NCI-H526 treated with DMSO at 0.1 percent for 48 hours (cell line): ENCODE measurements at regions not wholly inside any gene's neighbourhood (a gene's known extent, or its start where the extent isn't known, plus 50 kb on each side); places are given as distances from the start of the nearest gene placed in this dataset.
A peak's percentile ranks its signal among the peaks of the same experiment; 100 is the strongest.

Experiments used
- DNase-seq: peaks from one replicate; lab custom pipeline; 2025; lab: John Stamatoyannopoulos, UW

DNA sequence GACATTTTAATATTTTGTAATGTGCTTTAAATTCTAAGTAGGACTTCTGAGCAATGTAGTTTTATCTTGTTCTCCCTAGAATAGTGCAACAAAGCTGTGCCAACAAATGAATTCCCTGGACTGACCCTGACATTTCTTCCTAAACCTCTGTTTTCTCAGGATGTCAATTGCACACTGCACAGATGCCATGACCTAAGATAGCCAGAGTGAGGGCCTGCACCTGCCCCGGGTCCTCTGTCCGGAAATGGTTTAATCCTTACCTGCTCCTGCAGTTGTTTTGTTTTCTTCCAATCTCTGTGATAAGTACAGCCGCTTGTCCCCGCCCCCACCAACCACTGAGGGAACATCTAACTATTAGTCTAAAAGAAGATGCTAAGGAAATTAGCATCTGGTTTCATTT, 831.5 kb downstream of the GALC start:
- DNase-seq, result no peak

DNA sequence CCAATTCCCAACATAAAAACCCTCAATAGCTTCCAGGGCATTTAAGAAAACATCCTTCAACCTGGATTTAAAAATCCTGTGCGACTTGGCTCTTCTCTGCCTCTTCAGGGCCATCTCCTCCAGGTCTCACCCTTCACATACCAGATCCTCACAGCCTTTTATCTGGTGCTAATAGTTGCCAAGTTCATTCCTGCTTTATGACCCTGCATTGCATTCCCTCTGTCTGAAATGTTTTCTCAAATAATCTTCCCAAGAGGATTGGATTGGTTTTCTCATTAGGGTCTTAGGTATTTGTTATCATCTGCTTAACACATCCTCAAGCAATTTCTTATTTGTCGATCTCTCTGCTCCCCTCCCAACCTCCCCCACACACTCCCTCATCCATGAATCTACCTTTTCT, 832.0 kb downstream of the GALC start:
- no peak for DNase-seq

DNA sequence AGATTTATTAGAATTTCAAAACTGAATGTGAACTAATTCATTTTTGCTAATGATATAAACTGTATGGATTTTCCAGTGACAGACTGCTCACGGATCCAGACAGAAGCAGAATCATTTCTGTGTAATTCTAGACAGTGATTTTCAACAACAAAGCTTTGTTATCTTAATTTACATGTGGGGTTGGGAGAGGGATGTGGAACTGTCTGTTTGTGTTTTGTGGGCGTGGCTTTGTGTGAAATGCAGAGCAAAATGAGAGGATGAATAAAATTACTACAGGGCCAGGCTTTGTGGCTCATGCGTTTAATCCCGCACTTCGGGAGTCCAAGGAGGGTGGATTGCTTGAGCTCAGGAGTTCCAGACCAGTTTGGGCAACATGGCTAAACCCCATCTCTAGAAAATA, 834.7 kb downstream of the GALC start:
- peak; percentile 85 for DNase-seq

DNA sequence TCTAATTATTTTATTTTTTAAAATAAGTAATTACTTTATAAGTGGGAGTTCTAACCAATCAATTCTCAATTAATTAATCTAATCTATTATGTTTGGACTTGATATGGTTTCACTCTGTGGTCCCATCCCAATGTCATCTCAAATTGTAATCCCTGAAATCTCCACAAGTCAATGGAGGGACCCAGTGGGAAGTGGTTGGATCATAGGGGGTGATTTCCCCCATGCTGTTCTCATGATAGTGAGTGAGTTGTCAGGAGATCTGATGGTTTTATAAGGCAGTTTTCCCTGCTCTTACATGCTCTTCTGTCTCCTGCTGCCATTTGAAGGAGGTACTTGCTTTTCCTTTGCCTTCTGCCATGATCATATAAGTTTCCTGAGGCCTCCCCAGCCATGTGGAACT, 836.1 kb downstream of the GALC start:
- DNase-seq, result no peak

DNA sequence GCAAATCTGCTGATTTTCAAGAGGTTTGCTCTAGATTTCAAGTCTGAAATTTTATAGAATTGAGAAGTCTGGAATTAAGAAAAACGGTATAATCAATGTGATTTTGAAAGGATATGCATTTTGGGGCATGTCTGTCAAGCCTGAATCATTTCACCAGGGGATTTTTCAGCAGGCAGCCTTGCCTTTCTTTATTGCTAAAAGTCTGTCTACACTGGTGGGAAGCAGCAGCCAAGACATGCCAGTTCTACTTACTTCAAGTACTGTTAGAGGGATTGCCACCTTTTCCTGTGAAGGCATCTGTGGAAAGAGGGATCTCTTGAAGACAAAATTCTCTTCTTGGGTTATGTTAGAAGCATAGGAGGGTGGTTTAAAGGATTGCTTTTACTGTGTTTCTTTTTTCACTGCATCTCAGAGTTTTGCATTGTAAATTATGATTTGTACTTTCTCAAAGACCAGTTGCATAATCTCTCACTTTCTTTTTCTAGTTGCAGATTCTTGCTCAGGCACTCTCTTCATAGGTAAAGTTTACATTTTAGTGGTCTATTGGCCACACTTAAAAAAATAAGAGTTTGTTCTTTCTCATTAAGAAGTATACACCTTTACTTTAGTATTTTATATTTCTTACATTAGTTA, 837.0 kb downstream of the GALC start:
- no peak for DNase-seq

- DNase-seq, result no peak
Measured at GRCh38 chr14:87153901-87154300, 839.1 kb downstream of the GALC start.

DNA sequence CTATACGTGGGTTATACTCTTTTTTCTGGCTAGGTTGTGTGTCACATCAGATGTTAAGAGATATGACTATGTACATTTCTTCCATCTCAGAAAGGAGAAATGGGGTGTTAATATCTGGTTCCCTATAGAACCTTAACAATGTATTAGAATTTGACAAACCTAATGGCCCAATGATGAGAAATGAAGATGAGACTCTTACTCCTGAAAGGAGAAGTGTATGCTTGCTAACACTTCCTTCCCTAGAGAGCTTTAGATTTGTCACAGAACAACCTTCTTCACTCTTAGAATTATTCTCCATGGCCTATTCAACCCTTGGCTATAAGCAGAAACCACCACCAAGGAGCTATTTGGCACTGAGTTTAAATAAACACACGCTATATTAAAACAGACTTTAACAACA, 839.6 kb downstream of the GALC start:
- DNase-seq, result no peak

DNA sequence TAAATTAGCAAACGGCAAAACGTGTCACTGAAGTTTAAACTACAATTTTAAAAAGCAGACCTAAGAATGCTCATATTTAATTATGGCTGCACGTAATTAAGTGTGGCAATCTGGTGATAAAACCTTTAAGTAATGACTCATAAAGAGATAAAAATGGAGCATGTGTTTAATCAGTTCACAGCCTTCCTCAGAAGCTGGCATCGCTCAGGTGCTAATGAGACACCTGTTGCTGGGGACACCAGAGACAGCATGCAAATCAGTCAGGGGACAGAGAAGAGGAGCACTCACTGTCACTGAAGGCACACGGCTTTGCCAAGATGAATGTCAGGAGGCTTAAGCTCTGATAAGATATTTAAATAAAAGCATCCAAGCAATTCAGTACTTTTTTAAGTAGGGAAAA, 840.3 kb downstream of the GALC start:
- DNase-seq, result peak; percentile 42

- DNase-seq, result no peak
Measured at GRCh38 chr14:87149583-87150354, 843.2 kb downstream of the GALC start.

- DNase-seq, result no peak
Measured at GRCh38 chr14:87148655-87149054, 844.3 kb downstream of the GALC start.

DNA sequence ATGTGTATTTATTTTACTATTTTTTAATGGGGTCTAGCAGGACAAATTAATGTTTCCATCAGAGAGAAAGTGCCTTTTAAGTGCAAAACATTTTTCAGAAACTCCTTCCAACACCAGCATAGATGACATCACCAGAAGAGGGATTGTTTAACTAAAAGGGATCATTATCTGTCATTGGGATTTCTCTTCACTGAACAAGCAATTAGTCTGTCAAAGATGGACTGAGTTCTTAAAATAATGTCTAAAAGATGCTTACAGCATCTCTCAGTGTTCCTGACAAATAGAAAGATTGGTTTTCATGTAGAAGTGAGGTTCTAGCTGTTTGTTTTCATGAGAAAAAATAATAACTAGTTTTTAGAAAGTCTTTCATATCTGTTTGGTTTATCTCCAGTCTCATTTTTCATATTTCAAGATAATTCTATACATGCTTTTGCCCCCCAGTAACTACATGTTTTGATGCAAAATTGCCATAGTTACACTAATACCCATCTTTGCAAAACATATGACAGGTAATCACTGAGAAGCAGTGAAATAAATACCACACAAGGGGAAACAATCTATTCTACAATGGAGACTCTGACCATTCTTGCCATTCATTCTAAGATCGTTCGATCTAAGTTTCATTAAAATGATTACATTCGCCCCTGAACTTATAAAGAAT, 850.3 kb downstream of the GALC start:
- DNase-seq, result no peak

GRCh38 chr14:87141801-87142200, 851.2 kb downstream of the GALC start:
- DNase-seq, result no peak

DNA sequence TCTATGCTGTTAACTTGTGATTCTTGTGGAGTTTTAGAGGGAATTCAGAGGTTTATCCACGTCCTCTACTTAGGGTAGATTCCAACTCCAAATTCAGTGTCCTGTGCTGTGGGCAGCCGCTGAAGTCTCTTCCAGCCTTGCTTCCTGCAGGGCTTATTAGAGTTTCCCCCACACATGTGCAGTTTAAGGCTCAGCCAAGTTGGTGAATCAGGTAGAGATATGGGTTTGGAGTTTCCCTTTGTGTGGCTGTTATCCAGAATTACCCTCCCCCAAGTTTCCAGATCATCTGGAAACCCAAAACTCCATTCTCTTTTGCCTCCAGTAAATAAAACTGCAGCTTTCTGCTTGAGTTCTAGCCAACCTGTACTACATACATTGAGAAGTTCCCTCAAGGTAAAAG, 853.7 kb downstream of the GALC start:
- no peak for DNase-seq

- no peak for DNase-seq
Measured at GRCh38 chr14:87133073-87133801, 859.7 kb downstream of the GALC start.

DNA sequence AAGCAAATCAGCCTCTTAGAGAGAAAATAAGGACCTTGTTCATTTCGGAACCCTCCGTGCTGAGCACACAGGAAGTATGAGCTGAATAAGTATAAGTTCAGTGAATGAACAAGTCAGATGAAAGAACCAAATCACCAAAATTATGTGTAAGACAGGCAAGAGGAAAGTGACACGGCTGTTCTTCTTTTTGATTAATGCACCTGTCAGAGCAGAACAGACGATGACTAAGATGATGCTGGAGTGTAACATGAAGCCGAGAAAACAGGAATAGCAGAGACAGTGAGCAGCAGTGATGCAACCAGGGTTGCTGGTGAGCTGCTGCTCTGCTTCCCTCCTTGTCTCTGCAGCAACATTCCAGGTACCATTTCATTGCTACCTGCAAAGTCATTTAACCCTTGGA, 861.1 kb downstream of the GALC start:
- no peak for DNase-seq

GRCh38 chr14:87122166-87122565, 870.8 kb downstream of the GALC start:
- no peak for DNase-seq

DNA sequence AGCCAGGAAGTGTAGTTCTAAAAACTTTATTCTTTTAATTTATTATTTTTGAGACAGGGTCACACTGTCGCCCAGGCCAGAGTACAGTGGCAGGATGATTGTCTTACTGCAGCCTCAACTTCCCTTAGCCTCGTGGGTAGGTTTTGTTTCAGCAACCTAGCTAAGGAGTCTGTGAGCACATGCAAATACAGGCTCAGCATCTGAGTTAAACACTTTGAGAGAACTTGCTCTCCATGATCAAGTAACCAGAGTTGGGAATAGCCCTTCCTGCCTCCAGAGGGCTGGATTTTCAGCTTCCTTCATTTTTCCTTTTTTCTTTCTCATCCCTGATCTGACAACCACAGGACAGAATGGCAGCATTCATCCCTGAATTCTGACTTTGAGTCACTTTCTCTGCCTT, 871.3 kb downstream of the GALC start:
- DNase-seq, result no peak

GRCh38 chr14:87115234-87115633, 877.7 kb downstream of the GALC start:
- no peak for DNase-seq

DNA sequence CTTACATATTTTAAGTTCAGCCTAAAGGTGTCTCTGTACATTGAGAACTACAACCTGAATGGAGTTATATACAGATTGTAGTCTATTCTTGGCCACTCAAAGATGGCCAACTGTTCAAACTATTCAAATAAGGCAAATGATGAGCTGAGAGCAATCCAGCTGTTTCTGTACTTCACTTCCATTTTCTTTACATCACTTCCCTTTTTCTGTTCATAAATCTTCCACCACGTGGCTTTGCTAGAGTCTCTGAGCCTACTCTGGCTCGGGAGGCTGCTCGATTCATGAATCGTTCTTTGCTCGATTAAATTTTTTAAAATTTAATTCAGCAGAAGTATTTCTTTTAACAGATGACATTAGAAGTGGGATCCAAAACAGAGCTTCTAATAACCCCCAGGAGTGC, 879.7 kb downstream of the GALC start:
- DNase-seq, result no peak

GRCh38 chr14:87111741-87112140, 881.2 kb downstream of the GALC start:
- no peak for DNase-seq

DNA sequence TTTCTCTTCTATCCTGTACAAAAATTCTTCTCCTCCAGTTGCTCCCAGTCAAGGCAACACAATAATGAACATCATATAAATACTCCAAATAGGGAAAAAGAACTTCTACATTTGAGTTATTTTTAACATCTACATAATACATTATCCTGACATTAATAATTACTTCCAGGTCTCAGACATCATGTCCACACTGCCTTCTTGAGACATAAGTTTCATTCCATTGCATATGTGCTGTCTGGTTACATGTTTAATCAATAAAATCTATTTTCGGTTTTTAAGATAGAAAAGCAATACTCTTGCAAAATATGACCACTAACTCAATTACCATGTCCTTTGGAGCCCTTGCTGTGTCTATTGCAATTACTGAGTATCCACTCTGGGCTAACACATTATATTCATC, 881.9 kb downstream of the GALC start:
- no peak for DNase-seq

GRCh38 chr14:87109271-87109670, 883.7 kb downstream of the GALC start:
- no peak for DNase-seq

DNA sequence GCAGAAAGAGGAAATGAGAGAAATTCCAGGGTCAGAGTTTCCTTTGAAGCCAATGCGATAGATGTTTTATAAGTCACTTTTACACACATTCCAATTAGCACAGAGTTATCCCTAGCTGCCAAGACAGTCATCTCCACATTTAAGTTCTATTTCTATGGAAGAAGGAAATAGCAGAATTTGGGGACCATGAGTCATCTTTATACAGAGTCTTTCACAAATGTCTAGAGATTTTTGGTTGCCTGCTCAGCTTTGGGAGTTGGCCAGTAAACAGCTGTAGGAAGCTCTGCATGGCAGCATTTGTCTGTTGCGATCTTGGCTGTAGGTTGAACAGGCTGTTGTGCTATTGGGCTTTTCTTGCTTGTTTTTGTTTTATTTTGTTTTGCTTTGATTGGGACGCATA, 884.3 kb downstream of the GALC start:
- no peak for DNase-seq
